Loucy (cell line): ENCODE measurements at regions not wholly inside any gene's neighbourhood (a gene's known extent, or its start where the extent isn't known, plus 50 kb on each side); places are given as distances from the start of the nearest gene placed in this dataset.

Source experiments
- H2AFZ ChIP-seq: fragments of 200-600 bp; sonication (generic); 2 replicates; pipeline ENCODE4 v1.6.0; 2016; ENCODE audit warnings: antibody characterized with exemption, mild to moderate bottlenecking, low read length, moderate library complexity
- H3F3A ChIP-seq: fragments of 200-600 bp; 2 replicates; pipeline ENCODE4 v1.6.0; 2016; ENCODE audit warnings: antibody characterized with exemption, low read depth, mild to moderate bottlenecking
- H3K27me3 ChIP-seq: fragments of 200-600 bp; sonication (generic); 2 replicates; pipeline ENCODE4 v1.6.1; 2014; ENCODE audit warnings: low read length, mild to moderate bottlenecking; ENCODE audit not compliant: insufficient read depth, poor library complexity, severe bottlenecking
- H3K36me3 ChIP-seq: fragments of 200-600 bp; sonication (generic); 2 replicates; pipeline ENCODE4 v1.6.1; 2016; ENCODE audit warnings: low read length; ENCODE audit not compliant: insufficient read depth
- H3K4me1 ChIP-seq: fragments of 200-600 bp; sonication (generic); 2 replicates; pipeline ENCODE4 v1.5.1; 2014; ENCODE audit warnings: low read length, mild to moderate bottlenecking; ENCODE audit not compliant: insufficient read depth, poor library complexity, severe bottlenecking
- H3K4me2 ChIP-seq: fragments of 200-600 bp; sonication (generic); 2 replicates; pipeline ENCODE4 v1.6.0; 2014; ENCODE audit warnings: antibody characterized with exemption, low read length, low read depth, mild to moderate bottlenecking; ENCODE audit not compliant: poor library complexity, severe bottlenecking
- H3K4me3 ChIP-seq: fragments of 200-600 bp; sonication (generic); 2 replicates; pipeline ENCODE4 v1.5.1; 2014; ENCODE audit warnings: low read length, mild to moderate bottlenecking, mixed read lengths; ENCODE audit not compliant: poor library complexity, severe bottlenecking
- H3K79me2 ChIP-seq: fragments of 200-600 bp; sonication (generic); 2 replicates; pipeline ENCODE4 v1.6.1; 2014; ENCODE audit warnings: low read length; ENCODE audit not compliant: insufficient read depth
- H3K9ac ChIP-seq: fragments of 200-600 bp; sonication (generic); 2 replicates; pipeline ENCODE4 v1.6.0; 2014; ENCODE audit warnings: mild to moderate bottlenecking, low read depth, low read length, moderate library complexity; ENCODE audit not compliant: poor library complexity, severe bottlenecking
- H3K9me2 ChIP-seq: fragments of 200-600 bp; sonication (generic); replicated peaks from 2 replicates; pipeline ENCODE4 v1.6.1; 2016; ENCODE audit warnings: low read depth, low read length, mixed read lengths
- H3K9me3 ChIP-seq: fragments of 200-600 bp; sonication (generic); 2 replicates; pipeline ENCODE4 v1.6.1; 2014; ENCODE audit warnings: mild to moderate bottlenecking, antibody characterized with exemption, low read length, low read depth; ENCODE audit not compliant: insufficient read depth
- H4K20me1 ChIP-seq: fragments of 200-600 bp; sonication (generic); 2 replicates; pipeline ENCODE4 v1.6.0; 2014; ENCODE audit warnings: antibody characterized with exemption, low read length, mild to moderate bottlenecking; ENCODE audit not compliant: insufficient read depth, poor library complexity, severe bottlenecking
- CTCF ChIP-seq: fragments of 200-600 bp; sonication (generic); conservative IDR thresholded peaks from 2 replicates; pipeline ENCODE4 v1.5.1; 2014; ENCODE audit warnings: mild to moderate bottlenecking, antibody characterized with exemption, low read length
- EZH2phosphoT487 ChIP-seq: fragments of 200-600 bp; IDR thresholded peaks from 2 replicates; pipeline ENCODE4 v1.6.1; 2018; ENCODE audit warnings: antibody characterized with exemption, mild to moderate bottlenecking, moderate library complexity, borderline replicate concordance

GRCh38 chr7:106464651-106465050 lies 179.9 kb upstream of the NAMPT start:
- Histone ChIP-seq H3K9me2 (no peaks in the 10 kb centered on the region), H3K27me3 (no peaks in the 10 kb centered on the region), H3F3A (no peaks in the 10 kb centered on the region), H2AFZ (no peak overlapping the region), H3K4me1 (no peaks in the 10 kb centered on the region), H3K4me3 (no peak overlapping the region), H3K4me2 (no peak overlapping the region), H3K9me3 (no peaks in the 10 kb centered on the region), H3K79me2 (no peaks in the 10 kb centered on the region), H3K9ac (no peak overlapping the region), H4K20me1 (no peaks in the 10 kb centered on the region), H3K36me3 (no peaks in the 10 kb centered on the region)
- TF ChIP-seq CTCF (no peak), EZH2phosphoT487 (no peak)

- no peak for TF ChIP-seq EZH2phosphoT487
- no peak for TF ChIP-seq CTCF
- no peak overlapping the region for H3K4me2 ChIP-seq
Observed at GRCh38 chr7:106463851-106464611, 179.2 kb upstream of the NAMPT start.

GRCh38 chr7:106462914-106463482 lies 178.2 kb upstream of the NAMPT start:
- Histone ChIP-seq H3K79me2 (no peaks in the 10 kb centered on the region), H3K4me3 (no peak overlapping the region), H3K4me2 (no peak overlapping the region), H4K20me1 (no peaks in the 10 kb centered on the region), H3K27me3 (no peaks in the 10 kb centered on the region), H2AFZ (no peak overlapping the region), H3K4me1 (no peaks in the 10 kb centered on the region), H3F3A (no peaks in the 10 kb centered on the region), H3K9me2 (no peaks in the 10 kb centered on the region), H3K9ac (no peak overlapping the region), H3K9me3 (no peaks in the 10 kb centered on the region), H3K36me3 (no peaks in the 10 kb centered on the region)
- TF ChIP-seq CTCF: no peak
- no peak for TF ChIP-seq EZH2phosphoT487

More at GRCh38 chr7:106463851-106464611, 179.2 kb upstream of the NAMPT start:
- H3K36me3 ChIP-seq: no peaks in the 10 kb centered on the region
- H3K9me2 ChIP-seq: no peaks in the 10 kb centered on the region
- no peak overlapping the region for H3K4me3 ChIP-seq
- no peak overlapping the region for H3K9ac ChIP-seq
- no peaks in the 10 kb centered on the region for H4K20me1 ChIP-seq
- no peaks in the 10 kb centered on the region for H3F3A ChIP-seq
- no peaks in the 10 kb centered on the region for H3K4me1 ChIP-seq
- H3K79me2 ChIP-seq: no peaks in the 10 kb centered on the region
- no peaks in the 10 kb centered on the region for H3K27me3 ChIP-seq
- no peak overlapping the region for H2AFZ ChIP-seq
- no peaks in the 10 kb centered on the region for H3K9me3 ChIP-seq
